ENCODE measurements at regions not wholly inside any gene's neighbourhood (a gene's known extent, or its start where the extent isn't known, plus 50 kb on each side); places are given as distances from the start of the nearest gene placed in this dataset.

DNA sequence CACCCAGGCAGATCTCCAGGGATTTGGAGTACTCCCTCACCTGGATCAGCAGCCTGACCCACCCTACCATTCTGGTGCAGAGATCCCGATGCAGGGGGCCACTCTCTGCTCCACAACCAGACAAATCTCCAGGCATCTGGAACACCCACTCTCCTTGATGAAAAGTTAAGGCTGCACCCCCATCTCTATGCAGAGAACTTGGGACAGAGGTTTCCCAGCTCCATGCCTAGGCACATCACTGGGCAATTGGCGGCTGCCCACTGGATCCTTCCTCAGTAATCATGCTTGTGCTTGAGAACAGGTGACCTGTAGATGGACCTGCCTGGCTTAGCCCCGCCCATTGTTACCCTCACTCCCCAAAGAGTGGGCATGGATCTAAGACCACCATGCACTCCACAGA, 624.9 kb downstream of the CBLN2 start:
- TF ChIP-seq, protein P1, sequence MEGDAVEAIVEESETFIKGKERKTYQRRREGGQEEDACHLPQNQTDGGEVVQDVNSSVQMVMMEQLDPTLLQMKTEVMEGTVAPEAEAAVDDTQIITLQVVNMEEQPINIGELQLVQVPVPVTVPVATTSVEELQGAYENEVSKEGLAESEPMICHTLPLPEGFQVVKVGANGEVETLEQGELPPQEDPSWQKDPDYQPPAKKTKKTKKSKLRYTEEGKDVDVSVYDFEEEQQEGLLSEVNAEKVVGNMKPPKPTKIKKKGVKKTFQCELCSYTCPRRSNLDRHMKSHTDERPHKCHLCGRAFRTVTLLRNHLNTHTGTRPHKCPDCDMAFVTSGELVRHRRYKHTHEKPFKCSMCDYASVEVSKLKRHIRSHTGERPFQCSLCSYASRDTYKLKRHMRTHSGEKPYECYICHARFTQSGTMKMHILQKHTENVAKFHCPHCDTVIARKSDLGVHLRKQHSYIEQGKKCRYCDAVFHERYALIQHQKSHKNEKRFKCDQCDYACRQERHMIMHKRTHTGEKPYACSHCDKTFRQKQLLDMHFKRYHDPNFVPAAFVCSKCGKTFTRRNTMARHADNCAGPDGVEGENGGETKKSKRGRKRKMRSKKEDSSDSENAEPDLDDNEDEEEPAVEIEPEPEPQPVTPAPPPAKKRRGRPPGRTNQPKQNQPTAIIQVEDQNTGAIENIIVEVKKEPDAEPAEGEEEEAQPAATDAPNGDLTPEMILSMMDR (IDR thresholded peaks at IDR 0.05; ENCODE audit: insufficient read depth, low read depth, low read length): no peak
- DNase-seq (ENCODE audit: low read depth): no peak
- no peak overlapping the region for H3K4me3 ChIP-seq (ENCODE audit: low read depth, low read length)

DNA sequence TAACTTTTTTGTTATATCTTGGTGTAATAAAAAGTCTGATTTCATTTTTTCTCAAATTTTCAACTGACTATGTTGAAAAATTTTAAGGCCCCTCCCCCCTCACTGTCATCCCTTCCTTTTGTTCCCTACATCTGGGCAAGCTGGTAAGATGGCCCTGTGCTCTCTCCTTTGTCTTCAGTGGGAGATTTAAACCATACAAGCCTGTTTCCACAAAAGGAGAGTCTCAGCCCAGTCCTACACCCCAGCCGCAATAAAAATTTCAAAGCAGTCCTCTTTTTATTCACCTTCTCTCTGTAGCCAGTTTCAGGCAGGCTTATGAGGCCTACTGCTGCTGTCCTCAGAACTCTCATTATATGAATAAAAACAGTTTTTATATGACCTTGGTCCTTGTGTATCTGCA, 630.5 kb downstream of the CBLN2 start:
- no peak overlapping the region for H3K4me3 ChIP-seq (ENCODE audit: low read depth, low read length)
- no peak for DNase-seq (ENCODE audit: low read depth)
- TF ChIP-seq, protein P1 (IDR thresholded peaks at IDR 0.05; ENCODE audit: insufficient read depth, low read depth, low read length): no peak

DNA sequence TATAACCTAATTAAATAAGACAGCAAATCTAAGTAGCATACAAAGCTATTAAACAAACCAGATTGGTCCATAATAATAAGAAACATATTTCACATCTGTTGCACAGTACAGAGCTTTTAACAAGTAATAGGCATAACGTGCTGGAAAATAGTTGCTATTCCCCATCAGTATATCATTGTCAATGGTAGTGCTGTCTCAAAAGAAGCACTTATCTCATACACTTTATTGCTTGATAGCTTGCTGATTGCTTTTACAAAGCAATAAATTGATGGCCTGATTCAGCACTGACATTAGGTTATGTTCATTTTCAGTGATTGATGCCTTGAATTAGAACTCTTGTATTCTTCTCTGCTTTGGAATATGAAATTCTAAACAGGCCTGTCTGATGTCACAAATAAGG, 641.7 kb downstream of the CBLN2 start:
- TF ChIP-seq, protein P1 (IDR thresholded peaks at IDR 0.05; ENCODE audit: insufficient read depth, low read depth, low read length): no peak
- no peak for DNase-seq (ENCODE audit: low read depth)
- H3K4me3 ChIP-seq (ENCODE audit: low read depth, low read length): no peak overlapping the region

DNA sequence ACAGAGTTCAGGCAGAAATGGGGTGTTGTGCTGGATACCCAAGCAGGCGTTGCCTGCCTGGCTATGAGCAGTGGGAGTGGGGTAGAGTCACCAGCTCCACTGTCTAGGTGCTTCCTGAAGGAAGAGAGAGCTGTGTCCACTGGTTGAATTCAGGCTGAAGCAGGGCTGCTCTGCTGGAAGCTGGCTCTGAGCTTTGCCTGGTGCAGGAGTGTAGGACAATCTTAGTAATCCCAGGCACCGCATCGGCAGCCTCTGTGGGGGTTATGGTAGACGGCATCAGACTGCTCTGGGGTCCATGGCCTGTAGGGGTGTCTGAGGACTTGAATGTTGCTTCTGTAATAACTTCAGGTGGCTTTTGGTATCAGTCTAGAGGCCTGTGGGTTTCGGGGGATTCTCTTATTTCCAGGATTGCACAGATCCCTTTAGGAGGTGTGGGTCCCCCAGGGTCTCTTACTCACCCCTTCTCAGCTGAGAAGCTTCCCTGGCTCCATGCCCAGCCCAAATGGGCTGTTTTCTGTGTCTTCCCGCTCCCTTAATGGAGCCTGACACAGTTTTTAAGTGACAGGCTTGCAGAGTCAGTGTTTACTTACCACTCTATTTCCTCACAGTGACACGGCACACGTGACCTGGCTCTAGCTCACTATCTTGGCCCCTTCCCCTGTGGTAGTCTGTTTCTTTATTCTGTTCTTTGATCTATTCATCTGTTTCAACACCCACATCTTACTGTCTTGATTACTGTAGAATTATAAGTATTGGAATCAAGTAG, 644.3 kb downstream of the CBLN2 start:
- no peak for DNase-seq (ENCODE audit: low read depth)
- TF ChIP-seq, protein P1 (IDR thresholded peaks at IDR 0.05; ENCODE audit: insufficient read depth, low read depth, low read length): no peak
- H3K4me3 ChIP-seq (ENCODE audit: low read depth, low read length): no peak overlapping the region

DNA sequence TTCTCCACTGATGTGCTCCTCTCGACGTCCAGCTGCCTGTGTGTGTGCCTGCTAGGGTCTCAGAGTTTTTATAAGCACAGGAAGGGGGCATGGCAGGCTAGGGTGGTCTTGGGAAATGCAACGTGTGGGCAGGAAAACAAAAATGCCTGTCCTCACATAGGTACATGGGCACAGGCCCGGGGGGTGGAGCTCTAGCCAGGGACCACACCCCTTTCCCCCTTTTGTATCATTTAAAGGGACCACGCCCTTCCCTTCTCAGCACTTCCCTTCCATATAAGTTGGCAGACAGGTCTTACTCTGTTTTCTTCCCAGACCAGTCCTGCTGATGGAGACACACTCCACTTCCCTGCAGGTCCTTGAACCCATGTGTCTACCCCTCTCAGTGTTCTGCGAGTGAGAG, 645.0 kb downstream of the CBLN2 start:
- TF ChIP-seq, protein P1 (IDR thresholded peaks at IDR 0.05; ENCODE audit: insufficient read depth, low read depth, low read length): no peak

DNA sequence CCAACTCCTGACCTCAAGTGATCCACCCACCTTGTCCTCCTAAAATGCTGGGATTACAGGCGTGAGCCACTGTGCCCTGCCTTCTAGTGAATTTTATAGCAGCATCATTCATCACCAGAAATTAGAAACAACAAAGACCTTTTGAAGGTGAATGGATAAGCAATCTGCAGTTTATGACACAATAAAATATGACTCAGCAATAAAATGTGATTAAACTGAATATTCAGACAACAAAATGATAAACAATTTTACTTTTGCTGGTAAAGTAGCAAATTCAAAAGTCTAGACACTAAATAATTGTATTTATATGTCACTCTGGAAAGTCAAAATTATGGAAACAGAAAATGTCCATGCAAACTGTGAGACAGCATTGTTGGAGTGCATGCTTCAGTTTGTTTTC, 656.6 kb downstream of the CBLN2 start:
- TF ChIP-seq, protein P1 (IDR thresholded peaks at IDR 0.05; ENCODE audit: insufficient read depth, low read depth, low read length): no peak
- DNase-seq (ENCODE audit: low read depth): no peak
- no peak overlapping the region for H3K4me3 ChIP-seq (ENCODE audit: low read depth, low read length)

More for the DNA sequence above, 645.0 kb downstream of the CBLN2 start:
- no peak for DNase-seq (ENCODE audit: low read depth)
- no peak overlapping the region for H3K4me3 ChIP-seq (ENCODE audit: low read depth, low read length)

DNA sequence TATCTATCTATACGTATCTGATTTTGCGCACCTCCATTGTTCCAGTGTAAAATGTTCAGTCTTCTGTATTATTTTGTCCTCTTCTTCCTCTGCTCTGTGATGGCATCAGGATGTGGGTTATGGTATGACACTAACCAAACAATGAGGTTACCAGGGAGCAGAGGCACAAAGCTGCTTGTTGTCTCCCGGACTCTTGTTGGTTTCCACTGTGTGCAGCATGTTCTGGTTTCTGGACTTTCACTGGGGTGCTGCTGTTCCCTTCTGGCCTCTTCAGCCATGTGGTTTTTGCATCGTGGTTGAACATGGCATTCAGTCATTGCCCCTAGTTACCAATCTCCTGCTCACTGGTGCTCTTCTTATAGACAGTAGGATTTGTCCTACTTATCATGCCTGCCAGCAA, 665.9 kb downstream of the CBLN2 start:
- no peak for DNase-seq (ENCODE audit: low read depth)
- TF ChIP-seq, protein P1 (IDR thresholded peaks at IDR 0.05; ENCODE audit: insufficient read depth, low read depth, low read length): no peak

More for the DNA sequence above, 665.9 kb downstream of the CBLN2 start:
- no peak overlapping the region for H3K4me3 ChIP-seq (ENCODE audit: low read depth, low read length)

Data from fibroblast of villous mesenchyme (primary cell).